ENCODE measurements at regions not wholly inside any gene's neighbourhood (a gene's known extent, or its start where the extent isn't known, plus 50 kb on each side); places are given as distances from the start of the nearest gene placed in this dataset.

DNA sequence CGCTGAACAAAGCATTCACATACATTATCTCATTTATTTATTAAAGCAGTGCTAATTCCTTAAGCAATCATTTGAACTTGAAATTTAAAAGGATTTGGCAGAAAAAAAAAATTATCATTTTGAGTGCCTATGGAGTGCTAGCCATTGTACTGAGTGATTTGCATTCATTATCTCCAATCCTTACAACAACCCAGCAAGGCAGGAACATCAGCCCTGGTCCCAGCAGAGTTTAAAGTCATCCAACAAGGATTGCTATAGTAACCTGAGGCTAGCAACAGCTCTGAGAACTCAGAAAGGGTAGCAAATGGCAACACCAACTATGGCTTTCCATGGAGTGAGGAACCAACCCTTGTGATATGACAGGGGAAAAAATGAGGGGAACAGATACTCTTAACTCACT is 237.6 kb upstream of the SETMAR start:
- no peaks in the 10 kb centered on the region for H3K36me3 ChIP-seq (ENCODE audit: insufficient read depth, low read length, poor library complexity, severe bottlenecking)
- no peaks in the 10 kb centered on the region for H3K4me1 ChIP-seq (ENCODE audit: insufficient read depth, low read length, poor library complexity, severe bottlenecking)
- no peaks in the 10 kb centered on the region for H3K27me3 ChIP-seq (replicated peaks; ENCODE audit: insufficient read depth, low read depth, low read length, poor library complexity)
- ChIA-PET CTCF (no interaction called here), POLR2A (ENCODE audit: low non-redundant PET) (no interaction called here)
- no TSS peak for BruUV-seq (replicated peaks)
- peak; percentile 2 for DNase-seq (ENCODE audit: low spot score)
- H3K4me3 ChIP-seq (ENCODE audit: low read depth, low read length, poor library complexity, severe bottlenecking): no peak overlapping the region
- H3K9me3 ChIP-seq (ENCODE audit: low read depth, low read length, poor library complexity, severe bottlenecking): peaks cover 25% of the 10 kb centered on the region
- intact Hi-C loops (cut with micrococcal nuclease; ENCODE audit: unreplicated experiment): no loop called here
- no peak for TF ChIP-seq EZH2 (IDR thresholded peaks at IDR 0.05; ENCODE audit: borderline replicate concordance, low read depth, low read length, poor library complexity, severe bottlenecking)
- TF ChIP-seq, protein P1, sequence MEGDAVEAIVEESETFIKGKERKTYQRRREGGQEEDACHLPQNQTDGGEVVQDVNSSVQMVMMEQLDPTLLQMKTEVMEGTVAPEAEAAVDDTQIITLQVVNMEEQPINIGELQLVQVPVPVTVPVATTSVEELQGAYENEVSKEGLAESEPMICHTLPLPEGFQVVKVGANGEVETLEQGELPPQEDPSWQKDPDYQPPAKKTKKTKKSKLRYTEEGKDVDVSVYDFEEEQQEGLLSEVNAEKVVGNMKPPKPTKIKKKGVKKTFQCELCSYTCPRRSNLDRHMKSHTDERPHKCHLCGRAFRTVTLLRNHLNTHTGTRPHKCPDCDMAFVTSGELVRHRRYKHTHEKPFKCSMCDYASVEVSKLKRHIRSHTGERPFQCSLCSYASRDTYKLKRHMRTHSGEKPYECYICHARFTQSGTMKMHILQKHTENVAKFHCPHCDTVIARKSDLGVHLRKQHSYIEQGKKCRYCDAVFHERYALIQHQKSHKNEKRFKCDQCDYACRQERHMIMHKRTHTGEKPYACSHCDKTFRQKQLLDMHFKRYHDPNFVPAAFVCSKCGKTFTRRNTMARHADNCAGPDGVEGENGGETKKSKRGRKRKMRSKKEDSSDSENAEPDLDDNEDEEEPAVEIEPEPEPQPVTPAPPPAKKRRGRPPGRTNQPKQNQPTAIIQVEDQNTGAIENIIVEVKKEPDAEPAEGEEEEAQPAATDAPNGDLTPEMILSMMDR (conservative IDR thresholded peaks at IDR 0.05; ENCODE audit: low read depth, low read length): no peak
- H3K27ac ChIP-seq (ENCODE audit: low read depth, low read length, poor library complexity, severe bottlenecking): no peak overlapping the region

DNA sequence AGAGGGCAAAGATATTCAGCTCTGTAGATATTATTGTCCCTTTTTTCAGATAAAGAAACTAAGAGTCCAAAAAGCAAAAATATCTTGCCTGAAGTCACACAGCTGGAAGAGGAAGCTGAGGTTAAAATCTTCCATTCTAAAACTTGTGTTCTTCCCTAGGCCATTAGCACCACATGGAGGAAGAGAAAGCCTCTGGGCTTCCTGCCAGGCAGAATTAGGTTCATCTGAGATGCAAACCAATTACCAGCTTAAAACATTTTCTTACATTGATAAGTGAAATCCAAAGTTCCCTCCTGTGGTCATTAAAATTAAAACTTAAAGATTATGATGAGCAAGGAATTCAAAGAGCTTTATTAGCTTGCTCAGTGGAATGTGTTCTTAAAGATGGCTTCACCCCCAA is 235.3 kb upstream of the SETMAR start:
- H3K9me3 ChIP-seq (ENCODE audit: low read depth, low read length, poor library complexity, severe bottlenecking): peaks cover 23% of the 10 kb centered on the region
- ChIA-PET POLR2A (ENCODE audit: low non-redundant PET) (no interaction called here), CTCF (no interaction called here)
- H3K27me3 ChIP-seq (replicated peaks; ENCODE audit: insufficient read depth, low read depth, low read length, poor library complexity): no peaks in the 10 kb centered on the region
- no peak overlapping the region for H3K27ac ChIP-seq (ENCODE audit: low read depth, low read length, poor library complexity, severe bottlenecking)
- no TSS peak for BruUV-seq (replicated peaks)
- H3K4me3 ChIP-seq (ENCODE audit: low read depth, low read length, poor library complexity, severe bottlenecking): no peak overlapping the region
- TF ChIP-seq, protein P1 (conservative IDR thresholded peaks at IDR 0.05; ENCODE audit: low read depth, low read length): no peak
- no peak for TF ChIP-seq EZH2 (IDR thresholded peaks at IDR 0.05; ENCODE audit: borderline replicate concordance, low read depth, low read length, poor library complexity, severe bottlenecking)
- H3K4me1 ChIP-seq (ENCODE audit: insufficient read depth, low read length, poor library complexity, severe bottlenecking): no peaks in the 10 kb centered on the region
- no peaks in the 10 kb centered on the region for H3K36me3 ChIP-seq (ENCODE audit: insufficient read depth, low read length, poor library complexity, severe bottlenecking)
- intact Hi-C loops (cut with micrococcal nuclease; ENCODE audit: unreplicated experiment): no loop called here
- peak; percentile 47 for DNase-seq (ENCODE audit: low spot score)

DNA sequence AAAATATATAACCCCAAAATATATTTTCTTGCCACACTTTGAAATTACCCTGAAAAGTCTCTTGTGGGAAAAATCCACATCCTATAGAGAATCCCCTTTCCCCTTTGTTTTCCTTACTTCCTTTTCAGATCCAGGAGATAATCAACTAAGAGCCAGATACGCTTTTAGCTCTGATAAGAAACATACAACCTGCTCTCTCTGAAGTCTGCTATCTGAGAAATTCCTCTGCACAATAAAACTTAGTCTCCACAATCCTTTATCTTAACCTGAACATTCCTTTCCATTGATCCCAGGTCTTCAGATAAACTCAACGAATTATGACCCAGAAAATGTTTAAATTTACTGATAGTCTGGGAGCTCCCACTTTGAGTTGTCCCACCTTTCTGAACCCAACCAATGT is 233.4 kb upstream of the SETMAR start:
- CTCF ChIA-PET: no interaction called here
- TF ChIP-seq, protein P1 (conservative IDR thresholded peaks at IDR 0.05; ENCODE audit: low read depth, low read length): no peak
- no peak for TF ChIP-seq EZH2 (IDR thresholded peaks at IDR 0.05; ENCODE audit: borderline replicate concordance, low read depth, low read length, poor library complexity, severe bottlenecking)
- Histone ChIP-seq H3K36me3 (ENCODE audit: insufficient read depth, low read length, poor library complexity, severe bottlenecking) (no peaks in the 10 kb centered on the region), H3K4me1 (ENCODE audit: insufficient read depth, low read length, poor library complexity, severe bottlenecking) (no peaks in the 10 kb centered on the region), H3K4me3 (ENCODE audit: low read depth, low read length, poor library complexity, severe bottlenecking) (no peak overlapping the region), H3K27me3 (replicated peaks; ENCODE audit: insufficient read depth, low read depth, low read length, poor library complexity) (no peaks in the 10 kb centered on the region), H3K9me3 (ENCODE audit: low read depth, low read length, poor library complexity, severe bottlenecking) (peaks cover 18% of the 10 kb centered on the region), H3K27ac (ENCODE audit: low read depth, low read length, poor library complexity, severe bottlenecking) (no peak overlapping the region)
- DNase-seq (ENCODE audit: low spot score): no peak
- intact Hi-C loops (cut with micrococcal nuclease; ENCODE audit: unreplicated experiment): no loop called here
- POLR2A ChIA-PET (ENCODE audit: low non-redundant PET): no interaction called here
- no TSS peak for BruUV-seq (replicated peaks)
